Progenitor cell of endocrine pancreas (in vitro differentiated cells): ENCODE measurements at regions not wholly inside any gene's neighbourhood (a gene's known extent, or its start where the extent isn't known, plus 50 kb on each side); places are given as distances from the start of the nearest gene placed in this dataset.
"Not testable (repeated sequence)": the region's sequence is repeated elsewhere in the genome, so short reads cannot be mapped to it uniquely, and the experiment has no call there.

Experiments used
- DNase-seq: peaks from one replicate; pipeline ENCODE4 v3.0.0; 2021; ENCODE audit warnings: low spot score; ENCODE audit not compliant: unreplicated experiment
- H3K27ac Mint-ChIP-seq: 2 replicates; pipeline ENCODE4 v1.8.0; 2021; ENCODE audit warnings: mild to moderate bottlenecking, moderate library complexity, mixed read lengths
- H3K27me3 Mint-ChIP-seq: 2 replicates; pipeline ENCODE4 v1.8.0; 2021; ENCODE audit warnings: mixed read lengths
- H3K36me3 Mint-ChIP-seq: 2 replicates; pipeline ENCODE4 v1.8.0; 2022; ENCODE audit warnings: mixed read lengths; ENCODE audit not compliant: insufficient read depth
- H3K4me1 Mint-ChIP-seq: 2 replicates; pipeline ENCODE4 v1.8.0; 2021; ENCODE audit warnings: low read depth, mixed read lengths
- H3K4me3 Mint-ChIP-seq: 2 replicates; pipeline ENCODE4 v1.8.0; 2021; ENCODE audit warnings: low read depth, mild to moderate bottlenecking, moderate library complexity, mixed read lengths
- H3K9me3 Mint-ChIP-seq: 2 replicates; pipeline ENCODE4 v1.8.0; 2021; ENCODE audit warnings: low read depth, mixed read lengths
- CTCF ChIP-seq: fragments of 200-600 bp; sonication (generic); IDR thresholded peaks from one replicate; pipeline ENCODE4 v1.5.0; 2021; ENCODE audit warnings: antibody characterized with exemption, mild to moderate bottlenecking; ENCODE audit not compliant: unreplicated experiment

DNA sequence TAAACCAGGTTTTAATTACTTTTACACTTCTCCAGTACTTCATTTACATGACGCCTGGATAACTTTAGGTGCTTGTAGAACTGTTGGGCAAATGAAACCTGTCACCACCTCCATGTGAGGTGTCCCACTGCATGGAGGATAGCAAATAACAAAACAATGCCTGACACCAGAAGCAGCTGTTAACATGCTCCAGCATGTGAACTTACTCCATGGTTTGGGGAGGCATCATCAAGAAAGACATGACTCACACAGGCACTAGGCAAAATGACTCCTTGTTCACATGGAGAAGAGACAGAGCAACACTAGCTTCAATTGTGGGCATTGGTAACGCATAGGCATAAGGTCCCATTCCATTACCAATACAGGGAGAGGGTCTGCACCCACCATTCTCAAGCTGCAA is 198.1 kb upstream of the F9 start:
- no peaks in the 10 kb centered on the region for H3K27me3 Mint-ChIP-seq
- H3K4me3 Mint-ChIP-seq, result no peak overlapping the region
- no peaks in the 10 kb centered on the region for H3K36me3 Mint-ChIP-seq
- peaks cover 25% of the 10 kb centered on the region for H3K9me3 Mint-ChIP-seq
- H3K27ac Mint-ChIP-seq, result no peak overlapping the region
- no peak for DNase-seq
- no peak for TF ChIP-seq CTCF
- H3K4me1 Mint-ChIP-seq, result no peaks in the 10 kb centered on the region

DNA sequence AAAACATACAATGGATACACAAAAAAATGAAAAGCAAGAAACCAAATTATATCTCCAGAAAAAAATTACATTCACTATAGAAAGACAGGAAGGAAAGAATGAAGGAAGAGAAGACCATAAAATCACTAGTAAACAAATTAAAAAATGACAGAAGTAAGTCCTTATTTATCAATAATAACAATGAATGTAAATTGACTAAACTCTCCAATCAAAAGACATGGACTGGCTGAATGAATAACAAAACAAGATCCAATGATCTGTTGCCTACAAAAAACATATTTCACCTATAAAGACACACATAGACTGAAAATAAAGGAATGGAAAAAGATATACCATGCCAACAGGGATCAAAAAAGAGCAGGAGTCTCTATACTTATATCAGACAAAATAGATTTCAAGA is 203.2 kb upstream of the F9 start:
- no peaks in the 10 kb centered on the region for H3K4me1 Mint-ChIP-seq
- H3K27ac Mint-ChIP-seq, result no peak overlapping the region
- no peak overlapping the region for H3K4me3 Mint-ChIP-seq
- DNase-seq, result no peak
- peaks cover 28% of the 10 kb centered on the region for H3K9me3 Mint-ChIP-seq
- no peak for TF ChIP-seq CTCF
- H3K36me3 Mint-ChIP-seq, result no peaks in the 10 kb centered on the region
- no peaks in the 10 kb centered on the region for H3K27me3 Mint-ChIP-seq

GRCh38 chrX:139324756-139325155 is 205.8 kb upstream of the F9 start:
- TF ChIP-seq CTCF, result no peak
- Mint-ChIP-seq H3K27ac (no peak overlapping the region), H3K36me3 (no peaks in the 10 kb centered on the region), H3K27me3 (no peaks in the 10 kb centered on the region), H3K4me1 (no peaks in the 10 kb centered on the region), H3K4me3 (no peak overlapping the region), H3K9me3 (peaks cover 16% of the 10 kb centered on the region)
- DNase-seq, result no peak

GRCh38 chrX:139320661-139321354 is 209.7 kb upstream of the F9 start:
- not testable (repeated sequence) for H3K4me1 Mint-ChIP-seq, H3K27ac Mint-ChIP-seq, H3K9me3 Mint-ChIP-seq, DNase-seq, H3K27me3 Mint-ChIP-seq, H3K36me3 Mint-ChIP-seq, H3K4me3 Mint-ChIP-seq

GRCh38 chrX:139306675-139307074 is 223.9 kb upstream of the F9 start:
- H3K27me3 Mint-ChIP-seq, H3K4me3 Mint-ChIP-seq, H3K4me1 Mint-ChIP-seq, DNase-seq, H3K36me3 Mint-ChIP-seq, H3K27ac Mint-ChIP-seq: not testable (repeated sequence)
- peaks cover 29% of the 10 kb centered on the region for H3K9me3 Mint-ChIP-seq

DNA sequence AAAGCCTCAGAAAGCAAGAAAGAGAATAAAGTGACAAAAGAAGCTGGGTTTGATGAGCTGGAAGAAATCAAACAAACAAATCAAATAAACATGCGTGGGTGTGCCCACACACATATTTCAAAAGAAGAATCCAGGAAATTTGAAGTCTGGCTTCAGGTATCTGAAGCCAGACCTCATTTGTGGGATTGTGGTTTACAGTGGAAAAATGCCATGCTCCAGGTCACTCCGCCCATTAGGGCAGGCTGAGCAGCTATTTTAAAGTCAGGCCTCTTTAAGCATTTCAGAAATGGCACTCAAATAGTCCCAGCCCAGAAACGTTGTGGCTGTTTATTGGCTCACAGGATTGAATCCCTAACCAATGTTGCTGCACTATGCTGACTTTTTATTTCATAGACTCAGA is 226.1 kb upstream of the F9 start:
- no peak for DNase-seq

More for the DNA sequence above, 226.1 kb upstream of the F9 start:
- Mint-ChIP-seq H3K9me3 (peaks cover 29% of the 10 kb centered on the region), H3K4me1 (peaks cover 7% of the 10 kb centered on the region), H3K4me3 (no peak overlapping the region), H3K36me3 (peaks cover 8% of the 10 kb centered on the region), H3K27ac (no peak overlapping the region), H3K27me3 (no peaks in the 10 kb centered on the region)
- no peak for TF ChIP-seq CTCF
